Mesendoderm (in vitro differentiated cells): ENCODE measurements at regions not wholly inside any gene's neighbourhood (a gene's known extent, or its start where the extent isn't known, plus 50 kb on each side); places are given as distances from the start of the nearest gene placed in this dataset.

ENCODE experiments used
- DNase-seq: peaks from one replicate; pipeline ENCODE4 v3.0.0; 2013
- H2AK5ac ChIP-seq: 2 replicates; pipeline ENCODE4 v1.6.1; 2013; ENCODE audit warnings: low read length, inconsistent platforms
- H2BK120ac ChIP-seq: 2 replicates; pipeline ENCODE4 v1.6.1; 2013; ENCODE audit warnings: low read depth, mild to moderate bottlenecking, low read length, moderate library complexity, mixed read lengths
- H2BK15ac ChIP-seq: replicated peaks from 2 replicates; pipeline ENCODE4 v1.6.1; 2013; ENCODE audit warnings: low read depth, mild to moderate bottlenecking, moderate library complexity
- H2BK5ac ChIP-seq: 2 replicates; pipeline ENCODE4 v1.6.1; 2013; ENCODE audit warnings: low read length, inconsistent platforms
- H3K18ac ChIP-seq: 2 replicates; pipeline ENCODE4 v1.6.1; 2013; ENCODE audit warnings: mild to moderate bottlenecking, low read length, mixed read lengths
- H3K23ac ChIP-seq: one replicate; pipeline ENCODE4 v1.6.1; 2013; ENCODE audit warnings: low read length
- H3K27ac ChIP-seq: 2 replicates; pipeline ENCODE4 v1.5.1; 2013; ENCODE audit warnings: low read depth, mild to moderate bottlenecking, inconsistent platforms, low read length, moderate library complexity
- H3K27me3 ChIP-seq: 2 replicates; pipeline ENCODE4 v1.6.1; 2013; ENCODE audit warnings: low read length, control low read depth, mild to moderate bottlenecking, inconsistent platforms; ENCODE audit not compliant: insufficient read depth, poor library complexity
- H3K36me3 ChIP-seq: 2 replicates; pipeline ENCODE4 v1.6.1; 2013; ENCODE audit warnings: low read length, inconsistent platforms; ENCODE audit not compliant: control insufficient read depth, insufficient read depth
- H3K4ac ChIP-seq: one replicate; pipeline ENCODE4 v1.6.1; 2013; ENCODE audit warnings: low read depth, mild to moderate bottlenecking, low read length, moderate library complexity
- H3K4me1 ChIP-seq: 2 replicates; pipeline ENCODE4 v1.6.1; 2013; ENCODE audit warnings: low read depth, low read length, inconsistent platforms; ENCODE audit not compliant: control insufficient read depth
- H3K4me2 ChIP-seq: 2 replicates; pipeline ENCODE4 v1.6.1; 2013; ENCODE audit warnings: low read length
- H3K4me3 ChIP-seq: 2 replicates; pipeline ENCODE4 v1.5.1; 2013; ENCODE audit warnings: mild to moderate bottlenecking, low read length
- H3K56ac ChIP-seq: one replicate; pipeline ENCODE4 v1.6.1; 2013; ENCODE audit warnings: low read length
- H3K79me1 ChIP-seq: 2 replicates; pipeline ENCODE4 v1.6.1; 2013; ENCODE audit warnings: low read length, inconsistent platforms
- H3K79me2 ChIP-seq: 2 replicates; pipeline ENCODE4 v1.6.1; 2013; ENCODE audit warnings: mild to moderate bottlenecking, low read length; ENCODE audit not compliant: control insufficient read depth, insufficient read depth
- H3K9ac ChIP-seq: 2 replicates; pipeline ENCODE4 v1.6.1; 2013; ENCODE audit warnings: low read length, inconsistent platforms
- H4K5ac ChIP-seq: one replicate; pipeline ENCODE4 v1.6.1; 2013; ENCODE audit warnings: low read length
- H4K8ac ChIP-seq: one replicate; pipeline ENCODE4 v1.6.1; 2013; ENCODE audit warnings: low read depth, mild to moderate bottlenecking, control low read depth, low read length, moderate library complexity
- WGBS: extraction: QIAGEN DNeasy Blood & Tissue Kit; methylation state at CpG from one replicate; pipeline ENCODE4 v1.1.7; 2013; ENCODE audit warnings: low lambda C conversion rate, missing lambda C conversion rate; ENCODE audit not compliant: insufficient coverage; ENCODE audit errors: extremely low coverage; 5-methylcytosine and 5-hydroxymethylcytosine counted together

- DNase-seq: no peak
- Histone ChIP-seq H3K18ac (no peak overlapping the region), H3K4ac (no peak overlapping the region), H3K27me3 (no peaks in the 10 kb centered on the region), H2BK120ac (no peak overlapping the region), H3K79me2 (no peaks in the 10 kb centered on the region), H4K8ac (no peak overlapping the region), H4K5ac (no peak overlapping the region), H3K56ac (no peak overlapping the region), H3K79me1 (no peaks in the 10 kb centered on the region), H3K4me1 (no peaks in the 10 kb centered on the region), H2BK15ac (no peak overlapping the region), H3K23ac (no peak overlapping the region), H2AK5ac (no peak overlapping the region), H3K27ac (no peak overlapping the region), H3K9ac (no peak overlapping the region), H3K36me3 (no peaks in the 10 kb centered on the region), H3K4me2 (no peak overlapping the region), H2BK5ac (no peak overlapping the region), H3K4me3 (no peak overlapping the region)
- WGBS: no CpG with 5 or more reads among the region's 4 CpGs
Observed at GRCh38 chr9:103277240-103277639, 282.1 kb downstream of the CYLC2 start.

- Histone ChIP-seq H2BK15ac (no peak overlapping the region), H3K79me1 (no peaks in the 10 kb centered on the region), H4K8ac (no peak overlapping the region), H3K4me1 (no peaks in the 10 kb centered on the region), H2BK120ac (no peak overlapping the region), H3K4me3 (no peak overlapping the region), H3K56ac (no peak overlapping the region), H3K4me2 (no peak overlapping the region), H3K27ac (no peak overlapping the region), H3K27me3 (no peaks in the 10 kb centered on the region), H2BK5ac (no peak overlapping the region), H4K5ac (no peak overlapping the region), H2AK5ac (no peak overlapping the region), H3K79me2 (no peaks in the 10 kb centered on the region), H3K36me3 (no peaks in the 10 kb centered on the region), H3K18ac (no peak overlapping the region), H3K9ac (no peak overlapping the region), H3K23ac (no peak overlapping the region), H3K4ac (no peak overlapping the region)
- WGBS: no CpG with 5 or more reads among the region's 2 CpGs
- DNase-seq: no peak
Observed at GRCh38 chr9:103281126-103281525, 286.0 kb downstream of the CYLC2 start.

GRCh38 chr9:103287361-103287760 lies 292.2 kb downstream of the CYLC2 start:
- Histone ChIP-seq H3K27me3 (no peaks in the 10 kb centered on the region), H3K56ac (no peak overlapping the region), H3K79me2 (no peaks in the 10 kb centered on the region), H2BK15ac (no peak overlapping the region), H3K4ac (no peak overlapping the region), H3K9ac (no peak overlapping the region), H3K23ac (no peak overlapping the region), H3K79me1 (no peaks in the 10 kb centered on the region), H4K5ac (no peak overlapping the region), H2AK5ac (no peak overlapping the region), H3K27ac (no peak overlapping the region), H3K36me3 (no peaks in the 10 kb centered on the region), H4K8ac (no peak overlapping the region), H2BK120ac (no peak overlapping the region), H3K18ac (no peak overlapping the region), H2BK5ac (no peak overlapping the region), H3K4me1 (no peaks in the 10 kb centered on the region), H3K4me3 (no peak overlapping the region), H3K4me2 (no peak overlapping the region)
- no peak for DNase-seq
- WGBS: no CpG with 5 or more reads among the region's 6 CpGs

- no peak overlapping the region for H3K18ac ChIP-seq
Observed at GRCh38 chr9:103296189-103296588, 301.1 kb downstream of the CYLC2 start.

GRCh38 chr9:103301051-103301450 lies 305.9 kb downstream of the CYLC2 start:
- Histone ChIP-seq H3K79me2 (no peaks in the 10 kb centered on the region), H3K79me1 (no peaks in the 10 kb centered on the region), H3K4me2 (no peak overlapping the region), H2BK15ac (no peak overlapping the region), H4K8ac (peak overlapping the region; percentile 56), H2BK120ac (no peak overlapping the region), H3K56ac (no peak overlapping the region), H3K36me3 (no peaks in the 10 kb centered on the region), H3K18ac (no peak overlapping the region), H3K9ac (no peak overlapping the region), H3K4me1 (no peaks in the 10 kb centered on the region), H3K27ac (no peak overlapping the region), H3K23ac (no peak overlapping the region), H2AK5ac (no peak overlapping the region), H2BK5ac (no peak overlapping the region), H3K4me3 (no peak overlapping the region), H4K5ac (no peak overlapping the region), H3K4ac (no peak overlapping the region), H3K27me3 (no peaks in the 10 kb centered on the region)
- DNase-seq: peak; percentile 62
- WGBS: no CpG with 5 or more reads among the region's 2 CpGs

More at GRCh38 chr9:103296189-103296588, 301.1 kb downstream of the CYLC2 start:
- no peak overlapping the region for H3K4me3 ChIP-seq
- no peak overlapping the region for H2BK15ac ChIP-seq
- WGBS: no CpG with 5 or more reads among the region's 1 CpG
- no peak overlapping the region for H2BK5ac ChIP-seq
- peak; percentile 38 for DNase-seq
- no peak overlapping the region for H4K8ac ChIP-seq
- no peak overlapping the region for H3K9ac ChIP-seq
- no peaks in the 10 kb centered on the region for H3K79me1 ChIP-seq
- H3K27ac ChIP-seq: no peak overlapping the region
- H3K27me3 ChIP-seq: no peaks in the 10 kb centered on the region
- no peak overlapping the region for H2BK120ac ChIP-seq
- H3K4ac ChIP-seq: no peak overlapping the region
- no peak overlapping the region for H4K5ac ChIP-seq
- H3K4me1 ChIP-seq: no peaks in the 10 kb centered on the region
- no peak overlapping the region for H2AK5ac ChIP-seq
- H3K4me2 ChIP-seq: no peak overlapping the region
- no peaks in the 10 kb centered on the region for H3K79me2 ChIP-seq
- H3K23ac ChIP-seq: no peak overlapping the region
- H3K56ac ChIP-seq: no peak overlapping the region
- no peaks in the 10 kb centered on the region for H3K36me3 ChIP-seq

GRCh38 chr9:103304797-103305196 lies 309.7 kb downstream of the CYLC2 start:
- Histone ChIP-seq H2BK15ac (no peak overlapping the region), H4K8ac (no peak overlapping the region), H3K27ac (no peak overlapping the region), H3K18ac (no peak overlapping the region), H3K79me2 (no peaks in the 10 kb centered on the region), H3K9ac (no peak overlapping the region), H3K4me3 (no peak overlapping the region), H2BK5ac (no peak overlapping the region), H2AK5ac (no peak overlapping the region), H3K23ac (no peak overlapping the region), H4K5ac (no peak overlapping the region), H3K27me3 (no peaks in the 10 kb centered on the region), H2BK120ac (no peak overlapping the region), H3K56ac (no peak overlapping the region), H3K79me1 (no peaks in the 10 kb centered on the region), H3K36me3 (no peaks in the 10 kb centered on the region), H3K4me1 (no peaks in the 10 kb centered on the region), H3K4me2 (no peak overlapping the region), H3K4ac (no peak overlapping the region)
- DNase-seq: no peak
- WGBS: no CpG with 5 or more reads among the region's 1 CpG
